ENCODE measurements at regions not wholly inside any gene's neighbourhood (a gene's known extent, or its start where the extent isn't known, plus 50 kb on each side); places are given as distances from the start of the nearest gene placed in this dataset.

GRCh38 chr9:18061332-18061731 lies 412.6 kb upstream of the ADAMTSL1 start:
- no peak for TF ChIP-seq CTCF (IDR thresholded peaks at IDR 0.05; ENCODE audit: low read depth, low read length, poor library complexity, severe bottlenecking)
- TF ChIP-seq EZH2phosphoT487 (IDR thresholded peaks at IDR 0.05; ENCODE audit: borderline replicate concordance, low read length): no peak

Measured in DOHH2 (cell line).